IMR-90 (cell line): ENCODE measurements at regions not wholly inside any gene's neighbourhood (a gene's known extent, or its start where the extent isn't known, plus 50 kb on each side); places are given as distances from the start of the nearest gene placed in this dataset.

Source experiments
- ATAC-seq: fragments of 200-7000 bp; cut with Tn5 transposase; 2 replicates; pipeline ENCODE4 v1.9.1; 2020; ENCODE audit warnings: low read depth, mild to moderate bottlenecking, moderate library complexity
- BruUV-seq: library from RNA; stranded (reverse); fragments of 400-500 nt; replicated peaks from 2 replicates; lab custom pipeline; 2021; lab: Mats Ljungman, UMichigan
- CTCF ChIA-PET: fragments of 300-600 bp; formaldehyde crosslinking; extraction: SDS; loops from one replicate; lab custom pipeline; 2021; ENCODE audit warnings: antibody characterized with exemption; lab: Yijun Ruan, JAX
- POLR2A ChIA-PET: fragments of 300-600 bp; sonication (Branson Sonifier 250); formaldehyde crosslinking; loops from one replicate; lab custom pipeline; 2022; ENCODE audit warnings: antibody characterized with exemption; ENCODE audit not compliant: unreplicated experiment; lab: Charles Lee
- DNase-seq: peaks from one replicate; pipeline ENCODE4 v3.0.0; 2013
- H2AFZ ChIP-seq: replicated peaks from 2 replicates; pipeline ENCODE3; 2013; ENCODE audit warnings: low read length, mild to moderate bottlenecking; ENCODE audit not compliant: poor library complexity
- H2AK5ac ChIP-seq: 2 replicates; pipeline ENCODE4 v1.6.1; 2013; ENCODE audit warnings: low read depth, low read length, inconsistent platforms
- H2AK9ac ChIP-seq: replicated peaks from 2 replicates; pipeline ENCODE3; 2013; ENCODE audit warnings: mild to moderate bottlenecking, low read depth, low read length, moderate library complexity; ENCODE audit not compliant: poor library complexity
- H2BK120ac ChIP-seq: 2 replicates; pipeline ENCODE4 v1.6.1; 2013; ENCODE audit warnings: low read depth, low read length, inconsistent platforms
- H2BK15ac ChIP-seq: 3 replicates; pipeline ENCODE4 v1.6.1; 2013; ENCODE audit warnings: low read depth, low read length, inconsistent platforms
- H2BK20ac ChIP-seq: 2 replicates; pipeline ENCODE4 v1.6.1; 2013; ENCODE audit warnings: low read depth, mild to moderate bottlenecking, inconsistent platforms, low read length, moderate library complexity
- H2BK5ac ChIP-seq: 2 replicates; pipeline ENCODE4 v1.6.1; 2013; ENCODE audit warnings: mild to moderate bottlenecking, low read depth, low read length, inconsistent platforms; ENCODE audit not compliant: poor library complexity, severe bottlenecking
- H3K14ac ChIP-seq: replicated peaks from 2 replicates; pipeline ENCODE4 v1.6.1; 2013; ENCODE audit warnings: low read depth, low read length, inconsistent platforms
- H3K18ac ChIP-seq: 2 replicates; pipeline ENCODE4 v1.6.1; 2013; ENCODE audit warnings: low read depth, low read length, control low read depth
- H3K23ac ChIP-seq: 2 replicates; pipeline ENCODE4 v1.6.1; 2013; ENCODE audit warnings: low read depth, low read length, inconsistent platforms
- H3K27ac ChIP-seq: 2 replicates; pipeline ENCODE4 v1.5.1; 2013; ENCODE audit warnings: mild to moderate bottlenecking, control low read depth, low read length; ENCODE audit not compliant: insufficient read depth
- H3K27me3 ChIP-seq: 2 replicates; pipeline ENCODE4 v1.6.1; 2013; ENCODE audit warnings: low read length; ENCODE audit not compliant: control insufficient read depth, insufficient read depth
- H3K36me3 ChIP-seq: 2 replicates; pipeline ENCODE4 v1.6.1; 2013; ENCODE audit warnings: low read length, mixed read lengths; ENCODE audit not compliant: control insufficient read depth, insufficient read depth
- H3K4ac ChIP-seq: 2 replicates; pipeline ENCODE4 v1.6.1; 2013; ENCODE audit warnings: low read depth, low read length, inconsistent platforms
- H3K4me1 ChIP-seq: 2 replicates; pipeline ENCODE4 v1.6.1; 2013; ENCODE audit warnings: low read length, mixed read lengths; ENCODE audit not compliant: control insufficient read depth, insufficient read depth
- H3K4me2 ChIP-seq: 2 replicates; pipeline ENCODE4 v1.6.1; 2013; ENCODE audit warnings: low read depth, mild to moderate bottlenecking, control low read depth, low read length, moderate library complexity
- H3K4me3 ChIP-seq: 2 replicates; pipeline ENCODE4 v1.5.1; 2013; ENCODE audit warnings: low read depth, mild to moderate bottlenecking, control low read depth, low read length, moderate library complexity; ENCODE audit not compliant: insufficient read depth
- H3K56ac ChIP-seq: 2 replicates; pipeline ENCODE4 v1.6.1; 2013; ENCODE audit warnings: low read length, inconsistent platforms; ENCODE audit not compliant: insufficient read depth; ENCODE audit errors: extremely low read depth
- H3K79me1 ChIP-seq, 2 experiments: 2 replicates each; pipeline ENCODE4 v1.6.1; 2013; ENCODE audit warnings: low read length in 2 of 2, inconsistent platforms in 1 of 2, low read depth in 1 of 2
- H3K9ac ChIP-seq: 2 replicates; pipeline ENCODE4 v1.6.1; 2013; ENCODE audit warnings: low read depth, low read length, control low read depth
- H3K9me1 ChIP-seq: 2 replicates; pipeline ENCODE4 v1.6.1; 2013; ENCODE audit warnings: low read length, inconsistent platforms; ENCODE audit not compliant: insufficient read depth
- H3K9me3 ChIP-seq: 2 replicates; pipeline ENCODE4 v1.6.1; 2013; ENCODE audit warnings: low read length; ENCODE audit not compliant: control insufficient read depth, insufficient read depth
- H4K20me1 ChIP-seq: 2 replicates; pipeline ENCODE4 v1.6.1; 2013; ENCODE audit warnings: low read length, inconsistent platforms; ENCODE audit not compliant: insufficient read depth
- H4K5ac ChIP-seq: 2 replicates; pipeline ENCODE4 v1.6.1; 2013; ENCODE audit warnings: mild to moderate bottlenecking, low read depth, low read length, control low read depth
- H4K8ac ChIP-seq, 2 experiments: 2 replicates each; pipeline ENCODE4 v1.6.1; 2013; ENCODE audit warnings: low read depth in 2 of 2, low read length in 2 of 2, control low read depth in 1 of 2, inconsistent platforms in 1 of 2
- H4K91ac ChIP-seq: 2 replicates; pipeline ENCODE4 v1.6.1; 2013; ENCODE audit warnings: low read depth, low read length, inconsistent platforms; ENCODE audit not compliant: insufficient read depth
- BHLHE40 ChIP-seq: fragments of 150-350 bp; IDR thresholded peaks from 2 replicates; pipeline ENCODE4 v1.6.1; 2016; ENCODE audit warnings: mild to moderate bottlenecking, low read depth, low read length
- CEBPB ChIP-seq: IDR thresholded peaks from 2 replicates; pipeline ENCODE4 v1.6.1; 2012; ENCODE audit warnings: low read depth, low read length, improper control_type of control experiment
- CTCF ChIP-seq: conservative IDR thresholded peaks from 2 replicates; pipeline ENCODE4 v1.5.1; 2012; ENCODE audit warnings: mild to moderate bottlenecking, low read depth, low read length, improper control_type of control experiment
- ELK1 ChIP-seq: fragments of 150-350 bp; IDR thresholded peaks from 2 replicates; pipeline ENCODE4 v1.6.1; 2016; ENCODE audit warnings: low read depth, mild to moderate bottlenecking, low read length, moderate library complexity, borderline replicate concordance
- FOS ChIP-seq: fragments of 150-350 bp; IDR thresholded peaks from 2 replicates; pipeline ENCODE4 v1.6.1; 2016; ENCODE audit warnings: low read depth, low read length
- MAZ ChIP-seq: IDR thresholded peaks from 2 replicates; pipeline ENCODE4 v1.6.1; 2012; ENCODE audit warnings: low read depth, mild to moderate bottlenecking, low read length, improper control_type of control experiment, moderate library complexity, borderline replicate concordance
- MXI1 ChIP-seq: IDR thresholded peaks from 2 replicates; pipeline ENCODE4 v1.6.1; 2012; ENCODE audit warnings: low read depth, mild to moderate bottlenecking, low read length, moderate library complexity, borderline replicate concordance
- NFE2L2 ChIP-seq: fragments of 150-350 bp; IDR thresholded peaks from 2 replicates; pipeline ENCODE4 v1.6.1; 2016; ENCODE audit warnings: low read depth, mild to moderate bottlenecking, low read length
- POLR2A ChIP-seq: IDR thresholded peaks from 2 replicates; pipeline ENCODE4 v1.6.1; 2012; ENCODE audit warnings: mild to moderate bottlenecking, low read depth, low read length
- RAD21 ChIP-seq: IDR thresholded peaks from 2 replicates; pipeline ENCODE4 v1.6.1; 2012; ENCODE audit warnings: low read length, improper control_type of control experiment
- RFX5 ChIP-seq: IDR thresholded peaks from 2 replicates; pipeline ENCODE4 v1.8.0; 2012; ENCODE audit warnings: low read depth, mild to moderate bottlenecking, low read length, moderate library complexity
- SMC3 ChIP-seq: fragments of 150-350 bp; IDR thresholded peaks from 2 replicates; pipeline ENCODE4 v1.6.1; 2016; ENCODE audit warnings: low read depth, mild to moderate bottlenecking, antibody characterized with exemption, low read length, moderate library complexity
- USF2 ChIP-seq: fragments of 150-350 bp; IDR thresholded peaks from 2 replicates; pipeline ENCODE4 v1.6.1; 2017; ENCODE audit warnings: mild to moderate bottlenecking, antibody characterized with exemption, low read length, low read depth
- WGBS, 2 experiments: methylation state at CpG; one replicate each; pipeline versions ENCODE4 v1.1.5 to v1.1.7; 2013; ENCODE audit warnings: missing lambda C conversion rate in 2 of 2; ENCODE audit not compliant: insufficient read length in 1 of 2; ENCODE audit errors: extremely low coverage in 2 of 2; 5-methylcytosine and 5-hydroxymethylcytosine counted together
- dilution Hi-C: fragments of 300-500 bp; cut with HindIII; formaldehyde crosslinking; loops from one replicate; pipeline ENCODE4 v1.14.3; 2018; ENCODE audit warnings: low sequenced_read_pairs; ENCODE audit not compliant: unreplicated experiment
- in situ Hi-C: fragments of 300-500 bp; cut with MboI; formaldehyde crosslinking; loops from 3 replicates; pipeline ENCODE4 v1.14.3; 2019; ENCODE audit warnings: low sequenced_read_pairs, inconsistent platforms, mixed read lengths
- intact Hi-C: fragments of 100-400 bp; cut with micrococcal nuclease; formaldehyde crosslinking; loops from 2 replicates; pipeline ENCODE4 v1.10.0; 2022

GRCh38 chr21:35615325-35615724 is 445.0 kb downstream of the SETD4 start:
- no peak overlapping the region for H4K5ac ChIP-seq
- H3K4ac ChIP-seq: no peak overlapping the region
- ATAC-seq: no peak
- H3K27me3 ChIP-seq: no peaks in the 10 kb centered on the region
- H2AK5ac ChIP-seq: no peak overlapping the region
- H3K9ac ChIP-seq: no peak overlapping the region
- no peak overlapping the region for H4K8ac ChIP-seq
- no peak overlapping the region for H2BK20ac ChIP-seq
- BruUV-seq: no TSS peak
- intact Hi-C loops (loop anchor here (10.0 kb wide), 3 partner anchors 201 to 571 kb away; partner anchors contain the start of gene RUNX1), in situ Hi-C loops (no loop called here), dilution Hi-C loops (no loop called here)
- no peak overlapping the region; the same call in 2 of the 3 replicates for H2BK15ac ChIP-seq
- no peak overlapping the region for H2BK5ac ChIP-seq
- no peaks in the 10 kb centered on the region for H3K36me3 ChIP-seq
- H4K91ac ChIP-seq: no peak overlapping the region
- H3K18ac ChIP-seq: no peak overlapping the region
- no peak overlapping the region for H3K14ac ChIP-seq
- no peak overlapping the region for H3K4me3 ChIP-seq
- no peak overlapping the region for H3K4me2 ChIP-seq
- H2AFZ ChIP-seq: no peak overlapping the region
- no peak overlapping the region for H2AK9ac ChIP-seq
- POLR2A ChIA-PET: no interaction called here
- DNase-seq: no peak
- no peak overlapping the region for H2BK120ac ChIP-seq
- no peaks in the 10 kb centered on the region for H3K79me1 ChIP-seq
- H3K9me1 ChIP-seq: peaks cover 14% of the 10 kb centered on the region
- H3K9me3 ChIP-seq: no peaks in the 10 kb centered on the region
- H4K20me1 ChIP-seq: no peaks in the 10 kb centered on the region
- no CpG with 5 or more reads among the region's 1 CpG for WGBS, 2 experiments
- no peak overlapping the region for H3K23ac ChIP-seq
- no peak for TF ChIP-seq CTCF
- TF ChIP-seq RFX5: no peak
- TF ChIP-seq USF2: no peak
- no peak for TF ChIP-seq POLR2A
- no peak for TF ChIP-seq FOS
- TF ChIP-seq MAZ: no peak
- no peak for TF ChIP-seq ELK1
- TF ChIP-seq SMC3: no peak
- TF ChIP-seq CEBPB: no peak
- no peak for TF ChIP-seq BHLHE40
- no peak for TF ChIP-seq RAD21
- TF ChIP-seq NFE2L2: no peak
- no peak for TF ChIP-seq MXI1
- H3K27ac ChIP-seq: no peak overlapping the region
- peaks cover 9% of the 10 kb centered on the region for H3K4me1 ChIP-seq
- H3K56ac ChIP-seq: no peak overlapping the region
- CTCF ChIA-PET: interaction anchor here (0.5 to 1.2 kb wide), 3 partner anchors 218 to 534 kb away, joined by 3 read pairs; no protein-coding TSS in a partner anchor
